ENCODE measurements at regions not wholly inside any gene's neighbourhood (a gene's known extent, or its start where the extent isn't known, plus 50 kb on each side); places are given as distances from the start of the nearest gene placed in this dataset.
"Not testable (repeated sequence)": the region's sequence is repeated elsewhere in the genome, so short reads cannot be mapped to it uniquely, and the experiment has no call there.

GRCh38 chr11:135015966-135016365 is 603.9 kb upstream of the B3GAT1 start:
- no peak for DNase-seq
- no peak overlapping the region for H3K27ac ChIP-seq
- H3K27me3 ChIP-seq: no peaks in the 10 kb centered on the region
- H3K36me3 ChIP-seq: no peaks in the 10 kb centered on the region
- H3K9me3 ChIP-seq: no peaks in the 10 kb centered on the region
- no peaks in the 10 kb centered on the region for H3K4me1 ChIP-seq (ENCODE audit: insufficient read depth)
- 66 to 78% (median 67%) methylated on average over 3 of the region's 3 CpGs for WGBS, 3 donors
- intact Hi-C loops (cut with DNase I): no loop called here
- TF ChIP-seq EP300 (IDR thresholded peaks at IDR 0.05) (no peak), CTCF (IDR thresholded peaks at IDR 0.05) (no peak)
- no peak overlapping the region for H3K4me3 ChIP-seq

- WGBS, 3 donors: 90 to 98% (median 91%) methylated on average over 2 of the region's 2 CpGs
These were observed 599.3 kb upstream of the B3GAT1 start for GRCh38 chr11:135011313-135011712.

GRCh38 chr11:135009125-135009524 is 597.1 kb upstream of the B3GAT1 start:
- intact Hi-C loops (cut with DNase I): no loop called here
- no peak for DNase-seq
- no peak for TF ChIP-seq POLR2A (IDR thresholded peaks at IDR 0.05)
- TF ChIP-seq CTCF (IDR thresholded peaks at IDR 0.05): no peak
- TF ChIP-seq EP300 (IDR thresholded peaks at IDR 0.05): no peak
- Histone ChIP-seq H3K36me3 (no peaks in the 10 kb centered on the region), H3K27me3 (no peaks in the 10 kb centered on the region), H3K4me1 (ENCODE audit: insufficient read depth) (no peaks in the 10 kb centered on the region), H3K27ac (no peak overlapping the region), H3K9me3 (no peaks in the 10 kb centered on the region), H3K4me3 (no peak overlapping the region)
- 67 to 75% (median 72%) methylated on average over 6 of the region's 6 CpGs for WGBS, 3 donors

More at GRCh38 chr11:135011313-135011712, 599.3 kb upstream of the B3GAT1 start:
- H3K27me3 ChIP-seq; DNase-seq; H3K36me3 ChIP-seq; H3K9me3 ChIP-seq; H3K4me1 ChIP-seq (ENCODE audit: insufficient read depth); intact Hi-C loops (cut with DNase I); H3K4me3 ChIP-seq; H3K27ac ChIP-seq: not testable (repeated sequence)

- Histone ChIP-seq H3K4me1 (ENCODE audit: insufficient read depth) (no peaks in the 10 kb centered on the region), H3K36me3 (no peaks in the 10 kb centered on the region), H3K27ac (no peak overlapping the region), H3K27me3 (no peaks in the 10 kb centered on the region), H3K4me3 (no peak overlapping the region), H3K9me3 (no peaks in the 10 kb centered on the region)
- DNase-seq: no peak
- 81 to 85% (median 84%) methylated on average over 4 of the region's 4 CpGs for WGBS, 3 donors
- intact Hi-C loops (cut with DNase I): no loop called here
- no peak for TF ChIP-seq EP300 (IDR thresholded peaks at IDR 0.05)
- TF ChIP-seq POLR2A (IDR thresholded peaks at IDR 0.05): no peak
- no peak for TF ChIP-seq CTCF (IDR thresholded peaks at IDR 0.05)
These were observed 596.4 kb upstream of the B3GAT1 start for GRCh38 chr11:135008412-135008811.

- intact Hi-C loops (cut with DNase I): no loop called here
- no peak for DNase-seq
- no peak overlapping the region for H3K27ac ChIP-seq
- H3K27me3 ChIP-seq: no peaks in the 10 kb centered on the region
- H3K4me1 ChIP-seq (ENCODE audit: insufficient read depth): no peaks in the 10 kb centered on the region
- no peaks in the 10 kb centered on the region for H3K36me3 ChIP-seq
- TF ChIP-seq POLR2A (IDR thresholded peaks at IDR 0.05) (no peak), EP300 (IDR thresholded peaks at IDR 0.05) (no peak), CTCF (IDR thresholded peaks at IDR 0.05) (no peak)
- WGBS, 3 donors: 0 to 2% (median 1%) methylated on average over 4 of the region's 4 CpGs
- H3K4me3 ChIP-seq: no peak overlapping the region
- no peaks in the 10 kb centered on the region for H3K9me3 ChIP-seq
These were observed 596.0 kb upstream of the B3GAT1 start for GRCh38 chr11:135008001-135008405.
